Thyroid gland (tissue), 4 donors: ENCODE measurements at regions not wholly inside any gene's neighbourhood (a gene's known extent, or its start where the extent isn't known, plus 50 kb on each side); places are given as distances from the start of the nearest gene placed in this dataset.

Experiments used
- DNase-seq, 2 donors: peaks; one replicate each; pipeline ENCODE4 v3.0.0-alpha.2; 2019
- H3K27ac ChIP-seq, 3 donors: fragments of 200-600 bp; sonication (generic); 1 replicate in 2 of 3; 2 replicates in 1 of 3; pipeline ENCODE4 v1.5.1; 2016 to 2019; ENCODE audit warnings: mild to moderate bottlenecking in 1 of 3, moderate library complexity in 1 of 3
- H3K27me3 ChIP-seq: fragments of 200-600 bp; sonication (generic); one replicate; pipeline ENCODE4 v1.5.1; 2019
- H3K36me3 ChIP-seq, 2 donors: fragments of 200-600 bp; sonication (generic); one replicate each; pipeline ENCODE4 v1.5.1; 2016 to 2019
- H3K4me1 ChIP-seq, 2 donors: fragments of 200-600 bp; sonication (generic); one replicate each; pipeline ENCODE4 v1.5.1; 2017 to 2019
- H3K4me3 ChIP-seq, 3 donors: fragments of 200-600 bp; sonication (generic); replicated peaks in 1 of 3; 1 replicate in 2 of 3; 2 replicates in 1 of 3; pipeline ENCODE4 v1.5.1; 2016; ENCODE audit warnings: mild to moderate bottlenecking in 1 of 3
- H3K9me3 ChIP-seq: fragments of 200-600 bp; sonication (generic); one replicate; pipeline ENCODE4 v1.5.1; 2017
- POLR2A ChIP-seq, 2 donors: fragments of 450-650 bp; IDR thresholded peaks; one replicate each; pipeline ENCODE4 v1.6.1; 2017; ENCODE audit warnings: antibody characterized with exemption in 2 of 2, mild to moderate bottlenecking in 2 of 2, moderate library complexity in 1 of 2
- WGBS, 2 donors: methylation state at CpG; one replicate each; pipeline ENCODE4 v1.1.5; 2017; 5-methylcytosine and 5-hydroxymethylcytosine counted together
- intact Hi-C: fragments of 100-400 bp; cut with DNase I; formaldehyde crosslinking; loops from one replicate; pipeline ENCODE4 v1.15.1; 2023
- TF ChIP-seq, protein P1 (sequence below), 6 experiments: fragments of 200-600 bp in 3 of 6; fragments of 450-650 bp in 3 of 6; sonication (generic) in 3 of 6; IDR thresholded peaks; one replicate each; pipeline ENCODE4 v1.5.1; 2016 to 2019; ENCODE audit warnings: antibody characterized with exemption in 6 of 6, mild to moderate bottlenecking in 2 of 6, inconsistent platforms in 1 of 6, moderate library complexity in 1 of 6

- Histone ChIP-seq H3K27ac (no peak overlapping the region), H3K4me1 (no peaks in the 10 kb centered on the region), H3K27me3 (no peaks in the 10 kb centered on the region), H3K4me3 (no peak overlapping the region), H3K9me3 (no peaks in the 10 kb centered on the region), H3K36me3 (no peaks in the 10 kb centered on the region)
- WGBS, 2 donors: 60 to 73% methylated on average over 4 of the region's 4 CpGs
- intact Hi-C loops: no loop called here
- no peak for DNase-seq
- TF ChIP-seq POLR2A (IDR thresholded peaks at IDR 0.05): no peak
- TF ChIP-seq, protein P1, sequence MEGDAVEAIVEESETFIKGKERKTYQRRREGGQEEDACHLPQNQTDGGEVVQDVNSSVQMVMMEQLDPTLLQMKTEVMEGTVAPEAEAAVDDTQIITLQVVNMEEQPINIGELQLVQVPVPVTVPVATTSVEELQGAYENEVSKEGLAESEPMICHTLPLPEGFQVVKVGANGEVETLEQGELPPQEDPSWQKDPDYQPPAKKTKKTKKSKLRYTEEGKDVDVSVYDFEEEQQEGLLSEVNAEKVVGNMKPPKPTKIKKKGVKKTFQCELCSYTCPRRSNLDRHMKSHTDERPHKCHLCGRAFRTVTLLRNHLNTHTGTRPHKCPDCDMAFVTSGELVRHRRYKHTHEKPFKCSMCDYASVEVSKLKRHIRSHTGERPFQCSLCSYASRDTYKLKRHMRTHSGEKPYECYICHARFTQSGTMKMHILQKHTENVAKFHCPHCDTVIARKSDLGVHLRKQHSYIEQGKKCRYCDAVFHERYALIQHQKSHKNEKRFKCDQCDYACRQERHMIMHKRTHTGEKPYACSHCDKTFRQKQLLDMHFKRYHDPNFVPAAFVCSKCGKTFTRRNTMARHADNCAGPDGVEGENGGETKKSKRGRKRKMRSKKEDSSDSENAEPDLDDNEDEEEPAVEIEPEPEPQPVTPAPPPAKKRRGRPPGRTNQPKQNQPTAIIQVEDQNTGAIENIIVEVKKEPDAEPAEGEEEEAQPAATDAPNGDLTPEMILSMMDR (IDR thresholded peaks at IDR 0.05): no peak
These were observed 205.1 kb downstream of the NEDD1 start for GRCh38 chr12:97112136-97112535.

DNA sequence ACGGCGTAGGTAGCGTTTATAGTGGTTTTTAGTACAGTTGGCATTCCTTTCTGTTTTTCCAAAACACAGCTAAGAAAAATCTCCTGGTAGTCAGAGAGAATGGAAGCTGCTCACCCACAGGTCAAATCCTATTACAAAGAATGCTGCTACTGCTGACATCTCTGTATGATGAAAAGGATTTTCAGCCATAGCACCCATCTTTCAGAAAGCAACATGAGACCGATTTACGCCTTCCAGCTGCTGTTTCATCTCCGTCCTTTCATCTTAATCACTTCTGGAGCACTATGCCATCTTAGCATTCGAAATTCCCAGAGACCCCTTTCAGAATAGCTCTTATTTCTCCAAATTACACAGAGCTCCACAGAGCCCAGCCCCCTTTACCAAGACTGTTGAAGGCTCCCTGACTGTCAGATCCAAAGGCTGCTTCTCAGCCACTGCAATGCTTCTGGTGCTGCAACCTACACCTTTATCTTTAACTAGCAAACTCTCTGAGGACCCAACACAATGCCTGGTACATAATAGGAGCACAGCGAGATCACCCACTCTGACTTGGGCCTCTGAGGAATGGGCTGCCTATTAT is 211.8 kb downstream of the NEDD1 start:
- WGBS, 2 donors: 81 to 84% methylated on average over 8 of the region's 8 CpGs
- no peaks in the 10 kb centered on the region for H3K36me3 ChIP-seq
- intact Hi-C loops: no loop called here

GRCh38 chr12:97127061-97127460 is 220.0 kb downstream of the NEDD1 start:
- 76% methylated on average over 2 of the region's 2 CpGs for WGBS, 2 donors
- H3K4me3 ChIP-seq: no peak overlapping the region
- no peaks in the 10 kb centered on the region for H3K27me3 ChIP-seq
- TF ChIP-seq POLR2A (IDR thresholded peaks at IDR 0.05): no peak
- TF ChIP-seq, protein P1 (IDR thresholded peaks at IDR 0.05): no peak
- no peaks in the 10 kb centered on the region for H3K36me3 ChIP-seq
- intact Hi-C loops: no loop called here
- H3K27ac ChIP-seq: no peak overlapping the region
- DNase-seq: no peak
- peaks cover 16 to 20% of the 10 kb centered on the region in 2 donors for H3K4me1 ChIP-seq
- H3K9me3 ChIP-seq: no peaks in the 10 kb centered on the region

More for the DNA sequence above, 211.8 kb downstream of the NEDD1 start:
- H3K4me1 ChIP-seq: no peaks in the 10 kb centered on the region
- no peak overlapping the region for H3K4me3 ChIP-seq
- H3K9me3 ChIP-seq: no peaks in the 10 kb centered on the region
- H3K27ac ChIP-seq: no peak overlapping the region
- TF ChIP-seq, protein P1 (IDR thresholded peaks at IDR 0.05): no peak
- TF ChIP-seq POLR2A (IDR thresholded peaks at IDR 0.05): no peak
- DNase-seq: no peak
- no peaks in the 10 kb centered on the region for H3K27me3 ChIP-seq

DNA sequence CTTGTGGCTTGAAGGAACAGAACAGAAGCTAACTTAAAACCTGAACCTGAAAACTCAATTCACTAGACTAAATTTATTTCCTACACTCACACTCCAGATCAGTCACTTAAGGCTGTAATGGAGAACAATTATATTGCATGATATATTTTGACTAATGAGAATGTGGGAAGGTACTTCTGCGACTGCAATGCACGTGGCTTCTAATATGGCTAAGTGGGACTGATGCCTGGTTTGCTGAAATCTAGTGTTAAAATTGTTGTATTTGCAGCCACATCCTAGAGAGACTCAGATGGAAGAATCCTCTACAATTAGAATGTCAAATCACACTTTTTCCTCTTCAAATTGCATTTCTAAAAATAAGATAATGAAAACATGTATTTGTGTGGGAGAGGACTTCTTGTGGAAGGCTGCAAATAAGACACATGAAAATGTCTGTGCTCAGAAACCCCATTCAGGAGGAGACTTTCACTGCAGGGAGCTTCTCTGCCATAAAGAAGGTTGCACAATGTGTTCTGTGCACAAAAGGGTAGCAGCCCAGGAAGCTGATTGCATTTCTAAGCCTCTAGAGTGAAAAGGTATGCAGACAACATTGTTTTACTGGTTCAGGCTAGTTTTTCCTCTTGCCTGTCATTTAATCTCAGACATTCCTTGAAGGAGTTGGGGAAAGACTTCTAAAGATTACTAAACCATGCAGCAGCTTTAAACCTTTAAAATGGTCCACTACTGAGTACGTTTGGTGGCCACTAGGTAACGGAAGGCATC is 224.3 kb downstream of the NEDD1 start:
- DNase-seq: peak; percentile 18 to 28
- Histone ChIP-seq H3K27me3 (no peaks in the 10 kb centered on the region), H3K27ac (peak overlapping the region; percentile 47 to 57 (median 57)), H3K4me1 (peaks cover 21 to 23% of the 10 kb centered on the region in 2 donors), H3K9me3 (no peaks in the 10 kb centered on the region), H3K4me3 (no peak overlapping the region), H3K36me3 (no peaks in the 10 kb centered on the region)
- TF ChIP-seq, protein P1 (IDR thresholded peaks at IDR 0.05): no peak
- TF ChIP-seq POLR2A (IDR thresholded peaks at IDR 0.05): peak in 1 of 2 donors; percentile 24
- 37 to 53% methylated on average over 4 of the region's 4 CpGs for WGBS, 2 donors
- intact Hi-C loops: no loop called here

DNA sequence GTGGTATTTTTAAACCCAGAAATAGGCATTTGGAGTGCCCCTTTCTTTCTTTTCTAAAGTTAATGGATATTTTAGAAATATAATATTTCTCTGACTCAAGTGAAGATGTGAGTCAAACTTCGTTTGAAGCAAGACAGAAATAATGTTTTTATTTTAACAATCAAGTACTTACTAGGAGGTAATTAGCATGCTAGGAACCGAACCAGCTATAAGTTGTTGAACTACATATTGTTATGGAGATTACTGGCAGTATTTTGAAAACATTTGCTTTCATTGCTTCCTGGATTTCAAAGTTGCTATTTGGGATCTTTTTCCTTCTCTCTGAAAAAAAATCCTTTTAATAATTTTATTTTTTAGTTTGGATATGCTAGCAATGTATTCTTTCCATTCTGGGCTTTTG is 225.2 kb downstream of the NEDD1 start:
- peak overlapping the region in 2 of 3 donors; percentile 28 to 57 for H3K27ac ChIP-seq
- H3K4me1 ChIP-seq: peaks cover 21 to 23% of the 10 kb centered on the region in 2 donors
- intact Hi-C loops: no loop called here
- no peaks in the 10 kb centered on the region for H3K27me3 ChIP-seq
- H3K9me3 ChIP-seq: no peaks in the 10 kb centered on the region
- 26 to 30% methylated on average over 2 of the region's 2 CpGs for WGBS, 2 donors
- TF ChIP-seq, protein P1 (IDR thresholded peaks at IDR 0.05): no peak
- TF ChIP-seq POLR2A (IDR thresholded peaks at IDR 0.05): no peak
- H3K36me3 ChIP-seq: no peaks in the 10 kb centered on the region
- no peak overlapping the region for H3K4me3 ChIP-seq
- DNase-seq: no peak
